HT-29 (cell line): ENCODE measurements at regions not wholly inside any gene's neighbourhood (a gene's known extent, or its start where the extent isn't known, plus 50 kb on each side); places are given as distances from the start of the nearest gene placed in this dataset.

Experiments used
- DNase-seq: peaks from one replicate; pipeline ENCODE4 v3.0.0-alpha.2; 2015; ENCODE audit warnings: low spot score

DNA sequence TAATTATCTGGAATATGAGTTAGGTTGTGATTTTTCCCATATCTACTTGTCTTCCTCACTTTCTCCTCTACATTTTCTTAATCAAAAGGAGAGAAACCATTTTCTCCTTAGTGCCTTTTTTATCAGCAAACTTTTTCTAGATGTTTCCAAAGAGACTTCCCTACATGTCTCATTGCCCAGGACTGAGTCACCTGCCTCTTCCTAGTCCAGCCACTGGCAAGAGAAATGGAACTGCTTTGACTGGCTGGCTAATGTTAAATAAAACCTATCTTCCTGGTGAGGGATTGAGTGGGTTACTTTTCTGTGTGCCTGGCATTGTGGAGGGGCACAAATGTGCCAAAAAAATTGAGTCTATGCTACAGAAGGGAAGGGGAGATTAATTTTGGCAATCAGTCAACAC, 52.1 kb upstream of the CD5L start:
- DNase-seq = no peak

DNA sequence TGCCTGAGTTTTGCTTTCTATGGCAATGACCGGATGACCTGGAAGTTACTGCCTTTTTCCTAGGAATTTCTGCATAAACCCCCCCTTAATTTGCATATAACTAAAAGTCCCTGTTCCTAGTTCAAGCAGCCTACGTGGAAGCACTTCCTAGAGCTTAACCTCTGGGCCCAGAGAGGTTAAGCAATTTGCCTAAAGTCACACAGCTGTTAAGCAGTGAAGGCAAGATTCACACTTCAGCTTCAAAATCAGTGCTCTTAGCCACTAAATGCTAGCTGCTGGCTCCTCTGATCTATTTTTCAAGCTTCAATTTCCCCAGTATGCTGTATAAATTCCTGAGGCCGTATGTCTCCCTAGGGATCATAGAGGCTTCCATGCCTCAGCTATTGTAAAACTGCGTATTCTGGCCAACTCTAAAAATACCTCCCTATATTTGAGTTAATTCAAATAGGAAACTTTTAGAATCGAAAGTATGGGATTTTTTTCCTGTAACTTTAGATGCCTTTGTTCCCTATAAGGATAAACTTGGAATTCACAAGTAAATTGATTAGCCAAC, 53.1 kb upstream of the CD5L start:
- no peak for DNase-seq

DNA sequence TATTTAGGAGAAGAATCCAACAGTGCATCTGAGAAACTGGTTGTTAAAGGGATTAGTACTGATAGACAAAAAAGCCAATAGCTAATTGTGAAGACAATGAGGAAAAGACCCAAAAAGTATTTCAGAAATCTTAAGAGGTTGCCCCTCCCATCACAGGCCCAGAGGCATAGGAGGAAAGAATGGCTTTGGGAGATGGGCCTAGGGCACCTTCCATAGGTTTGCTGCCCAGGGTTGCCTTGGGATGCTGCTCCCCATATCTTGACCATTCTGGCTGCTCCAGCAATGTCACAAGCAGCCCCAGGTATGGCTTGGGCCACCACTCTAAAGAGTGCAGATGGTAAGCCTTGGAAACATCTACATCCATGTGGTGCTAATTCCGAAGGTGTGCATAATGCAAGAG, 68.7 kb upstream of the CD5L start:
- no peak for DNase-seq

DNA sequence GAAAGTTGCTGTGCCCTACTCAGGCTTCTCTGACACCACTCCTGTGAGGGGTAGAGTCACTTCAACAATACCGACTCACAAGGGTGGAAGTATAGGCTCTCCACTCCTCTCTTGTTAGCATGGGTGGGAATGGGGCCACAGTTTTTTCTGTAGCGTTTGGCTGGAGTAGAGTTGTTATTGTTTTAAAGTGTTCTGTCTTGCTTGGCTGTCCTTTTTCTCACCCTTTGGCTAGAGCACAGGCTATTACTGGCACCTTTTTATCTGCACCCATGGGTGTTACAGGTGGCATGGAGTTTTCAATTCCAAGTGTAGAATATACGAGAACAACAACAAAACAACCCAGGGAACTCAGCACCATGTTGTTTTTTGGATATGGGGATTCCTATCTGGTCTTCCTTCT, 74.3 kb upstream of the CD5L start:
- no peak for DNase-seq

DNA sequence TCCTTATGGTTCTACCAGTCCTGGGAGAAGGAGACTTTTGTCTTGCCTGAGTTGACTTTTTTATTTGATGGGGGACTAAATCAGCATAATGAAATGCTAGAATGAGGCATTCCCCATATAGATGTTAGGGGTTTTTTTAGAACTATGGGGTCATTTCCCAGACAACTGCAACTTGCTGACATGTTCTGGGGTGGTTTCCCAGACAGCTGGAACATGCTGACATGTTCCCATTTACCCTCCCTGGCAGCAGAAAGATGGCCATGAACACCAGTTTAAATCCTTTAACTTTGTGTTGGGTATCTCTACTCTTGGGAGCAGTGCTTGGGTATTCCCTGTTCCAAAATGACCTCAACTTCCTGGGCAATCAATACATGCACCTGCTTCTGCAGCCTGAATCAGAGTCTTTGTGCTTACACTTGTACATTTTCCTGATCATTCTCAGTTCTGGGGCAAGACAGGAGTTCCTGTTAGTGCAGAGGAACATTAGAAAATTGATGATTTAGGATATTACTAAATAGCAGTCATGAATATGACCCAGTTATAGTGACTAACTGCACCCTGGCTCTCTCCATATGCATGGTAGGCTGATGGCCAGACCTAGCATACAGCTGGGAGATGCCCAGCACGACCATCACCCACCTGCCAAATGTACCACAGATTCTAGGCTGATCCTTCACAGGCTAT, 75.4 kb upstream of the CD5L start:
- no peak for DNase-seq

DNA sequence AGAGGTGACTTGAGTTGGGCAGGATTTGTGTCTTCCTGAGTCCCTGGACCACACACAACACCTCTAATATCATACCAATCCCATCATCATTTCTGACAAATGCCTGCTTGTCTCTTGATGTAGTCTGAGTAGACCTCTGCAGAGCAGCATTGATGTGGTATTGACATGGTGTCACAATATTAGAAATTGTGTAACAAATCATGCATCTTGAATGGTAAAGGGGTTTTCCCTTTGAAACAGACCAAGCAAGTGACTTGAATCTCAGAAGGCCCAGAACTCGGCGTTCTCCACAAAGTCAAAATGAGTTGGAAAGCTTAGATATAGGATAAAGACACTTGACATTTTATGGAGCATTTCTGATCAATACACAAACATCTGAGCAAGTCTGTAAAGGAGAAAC, 72.7 kb upstream of the KIRREL1 start:
- DNase-seq = no peak

DNA sequence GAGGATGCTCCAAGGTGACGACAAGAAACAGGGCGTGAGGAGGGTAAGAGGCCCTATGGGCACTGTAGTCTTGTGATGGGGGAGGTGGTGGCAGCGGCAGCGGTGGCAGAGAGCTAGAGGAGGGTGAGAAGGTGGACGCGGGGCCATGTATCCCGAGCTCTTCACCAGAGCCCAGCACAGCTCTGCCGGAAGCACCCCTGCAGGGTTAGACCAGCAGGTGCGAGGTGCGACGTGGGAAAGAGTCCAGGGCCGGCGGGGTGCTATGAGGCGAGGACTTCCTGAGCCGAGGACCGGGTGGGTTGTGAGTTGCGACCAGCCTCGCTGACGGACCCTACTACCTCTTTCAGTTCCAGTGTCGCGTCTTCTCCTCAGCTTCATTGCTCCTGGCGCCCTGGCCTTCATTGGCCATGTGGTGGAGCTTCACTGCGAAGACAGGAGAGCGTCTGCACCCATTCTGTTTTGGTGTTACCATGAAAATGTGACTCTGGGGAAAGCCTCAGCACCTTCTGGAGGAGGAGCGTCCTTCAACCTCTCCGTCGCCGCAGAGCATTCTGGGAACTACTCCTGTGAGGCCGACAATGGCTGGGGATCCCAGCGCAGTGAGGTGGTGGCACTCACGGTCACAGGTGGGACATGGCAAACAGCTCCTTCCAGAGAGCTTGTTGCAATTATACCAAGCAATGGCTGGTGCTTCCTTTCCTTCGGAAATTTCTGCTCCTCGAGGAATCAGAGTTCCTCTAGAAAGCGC, 67.9 kb upstream of the KIRREL1 start:
- no peak for DNase-seq

DNA sequence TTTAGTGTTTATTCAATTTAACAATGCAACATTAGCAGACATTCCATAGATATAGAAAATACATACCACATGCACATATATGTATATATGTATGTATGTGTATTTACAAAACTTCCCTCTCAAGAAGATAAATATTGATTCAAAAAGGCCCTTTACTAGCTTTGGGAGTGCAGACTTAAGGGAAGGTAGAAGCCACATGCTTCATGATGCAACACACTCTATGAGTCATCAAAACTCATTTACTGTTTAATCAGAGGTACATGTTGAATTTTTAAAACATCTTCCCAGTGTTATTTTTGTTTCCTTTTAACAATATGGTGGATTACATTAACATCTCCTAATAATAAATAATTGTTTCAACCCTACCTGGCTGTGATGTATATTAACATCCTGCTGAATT, 61.4 kb upstream of the KIRREL1 start:
- DNase-seq = peak; percentile 20

DNA sequence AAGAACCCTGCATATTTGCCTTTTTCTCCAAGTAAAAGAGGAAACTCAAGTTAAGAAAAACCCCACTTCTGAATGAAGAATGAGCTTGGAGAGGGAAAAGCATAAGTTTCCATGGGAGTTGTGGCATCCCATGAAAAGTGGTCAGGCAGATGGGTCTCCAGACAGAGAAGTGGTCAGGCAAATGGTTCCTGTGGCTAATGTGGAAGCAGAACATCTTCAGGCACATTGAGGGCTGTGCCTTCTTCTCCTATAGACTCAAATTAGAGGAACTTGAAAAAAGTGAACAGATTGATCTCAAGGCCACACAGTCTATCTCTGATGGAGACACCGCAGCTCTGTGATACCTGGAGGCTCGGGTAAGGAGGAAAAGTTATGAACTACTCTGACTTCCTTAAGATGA, 55.7 kb upstream of the KIRREL1 start:
- DNase-seq = no peak

DNA sequence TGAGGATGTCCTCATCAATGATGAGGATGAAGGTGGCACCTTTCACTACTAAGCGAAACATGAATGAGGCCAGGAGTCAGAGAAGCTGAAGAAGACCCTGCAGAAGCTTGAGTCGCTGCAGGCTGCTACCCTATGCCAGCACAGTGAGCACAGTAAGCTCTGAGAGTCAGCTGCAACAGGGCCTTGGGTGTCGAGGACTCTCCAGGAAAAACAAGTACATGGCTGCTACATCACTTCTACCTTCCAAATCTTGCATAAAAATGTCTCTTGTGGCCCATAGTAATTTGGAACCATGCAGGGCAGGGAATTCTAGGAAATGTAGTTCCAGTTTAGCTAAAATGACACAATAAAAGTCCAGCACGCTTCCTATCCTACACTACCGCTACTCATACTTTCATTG, 51.5 kb upstream of the KIRREL1 start:
- no peak for DNase-seq
